BLaER1 (cell line): ENCODE measurements at regions not wholly inside any gene's neighbourhood (a gene's known extent, or its start where the extent isn't known, plus 50 kb on each side); places are given as distances from the start of the nearest gene placed in this dataset.

ENCODE experiments used
- H3K27ac ChIP-seq: shearing (Covaris generic); formaldehyde crosslinking; 2 replicates; pipeline ENCODE4 v1.8.1; 2022
- H3K27me3 ChIP-seq: shearing (Covaris generic); formaldehyde crosslinking; 2 replicates; pipeline ENCODE4 v1.8.1; 2022
- H3K36me3 ChIP-seq: shearing (Covaris generic); formaldehyde crosslinking; 2 replicates; pipeline ENCODE4 v1.8.1; 2022
- H3K4me1 ChIP-seq: shearing (Covaris generic); formaldehyde crosslinking; 2 replicates; pipeline ENCODE4 v1.8.1; 2022
- H3K4me2 ChIP-seq: shearing (Covaris generic); formaldehyde crosslinking; 2 replicates; pipeline ENCODE4 v1.8.1; 2022
- H3K4me3 ChIP-seq: shearing (Covaris generic); formaldehyde crosslinking; 2 replicates; pipeline ENCODE4 v1.8.1; 2022
- H3K9ac ChIP-seq: shearing (Covaris generic); formaldehyde crosslinking; 2 replicates; pipeline ENCODE4 v1.8.1; 2022
- H3K9me3 ChIP-seq: shearing (Covaris generic); formaldehyde crosslinking; 2 replicates; pipeline ENCODE4 v1.8.1; 2022
- H4K20me1 ChIP-seq: shearing (Covaris generic); formaldehyde crosslinking; 2 replicates; pipeline ENCODE4 v1.8.1; 2022
- Cebpa-rat ChIP-seq: shearing (Covaris generic); IDR thresholded peaks from 2 replicates; pipeline ENCODE4 v1.8.1; 2022

GRCh38 chr6:135129136-135129856 is 51.8 kb upstream of the MYB start:
- Histone ChIP-seq H4K20me1 (no peaks in the 10 kb centered on the region), H3K9ac (peak overlapping the region; percentile 35; the same call in 1 of the 2 replicates), H3K27me3 (no peaks in the 10 kb centered on the region), H3K4me2 (peak overlapping the region; percentile 68), H3K4me3 (no peak overlapping the region), H3K27ac (peak overlapping the region; percentile 77), H3K9me3 (peaks cover 25% of the 10 kb centered on the region), H3K36me3 (no peaks in the 10 kb centered on the region), H3K4me1 (peaks cover 35% of the 10 kb centered on the region)
- TF ChIP-seq Cebpa-rat, result no peak

GRCh38 chr6:135128268-135128914 is 52.7 kb upstream of the MYB start:
- Histone ChIP-seq H3K9ac (peak overlapping the region; percentile 35; the same call in 1 of the 2 replicates), H3K27me3 (no peaks in the 10 kb centered on the region)

GRCh38 chr6:135126729-135127128 is 54.4 kb upstream of the MYB start:
- peaks cover 38% of the 10 kb centered on the region for H3K4me1 ChIP-seq
- H3K9me3 ChIP-seq, result peaks cover 31% of the 10 kb centered on the region
- no peak for TF ChIP-seq Cebpa-rat
- H3K4me3 ChIP-seq, result no peak overlapping the region
- no peaks in the 10 kb centered on the region for H4K20me1 ChIP-seq
- H3K27me3 ChIP-seq, result no peaks in the 10 kb centered on the region
- H3K27ac ChIP-seq, result peak overlapping the region; percentile 20; the same call in 1 of the 2 replicates
- no peak overlapping the region for H3K9ac ChIP-seq
- no peaks in the 10 kb centered on the region for H3K36me3 ChIP-seq
- H3K4me2 ChIP-seq, result 0 out of 2 replicates have a peak overlapping the region, but pooled peaks have one; percentile 5

More at GRCh38 chr6:135128268-135128914, 52.7 kb upstream of the MYB start:
- Histone ChIP-seq H4K20me1 (no peaks in the 10 kb centered on the region), H3K36me3 (no peaks in the 10 kb centered on the region), H3K4me1 (peaks cover 35% of the 10 kb centered on the region), H3K4me3 (no peak overlapping the region), H3K9me3 (peaks cover 31% of the 10 kb centered on the region), H3K4me2 (peak overlapping the region; percentile 68), H3K27ac (peak overlapping the region; percentile 77)
- no peak for TF ChIP-seq Cebpa-rat

DNA sequence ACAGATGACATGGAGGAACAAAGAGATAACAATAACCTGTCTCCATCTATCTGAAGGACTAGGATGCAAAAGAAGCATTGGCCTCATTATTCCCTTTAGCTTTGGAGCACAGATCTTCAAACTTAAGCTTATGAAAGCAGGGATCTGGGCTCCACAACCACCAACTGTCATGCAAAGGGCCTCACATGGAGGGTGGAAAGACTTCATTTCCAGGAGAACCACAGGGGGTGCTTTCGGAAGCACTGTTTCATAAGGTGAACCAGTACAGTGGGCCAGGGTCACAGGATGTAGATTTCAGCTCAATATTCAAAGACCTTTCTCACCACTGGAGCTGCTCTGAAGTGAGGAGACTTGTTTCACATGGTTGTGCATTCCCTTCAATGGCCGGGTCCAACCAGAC is 55.1 kb upstream of the MYB start:
- Histone ChIP-seq H3K9ac (no peak overlapping the region), H4K20me1 (no peaks in the 10 kb centered on the region), H3K4me2 (no peak overlapping the region), H3K27me3 (no peaks in the 10 kb centered on the region), H3K27ac (peak overlapping the region; percentile 20; the same call in 1 of the 2 replicates), H3K4me1 (peaks cover 44% of the 10 kb centered on the region), H3K36me3 (no peaks in the 10 kb centered on the region), H3K4me3 (no peak overlapping the region), H3K9me3 (peaks cover 31% of the 10 kb centered on the region)
- no peak for TF ChIP-seq Cebpa-rat

- Histone ChIP-seq H3K36me3 (no peaks in the 10 kb centered on the region), H3K9me3 (peaks cover 25% of the 10 kb centered on the region), H3K27ac (no peak overlapping the region), H3K4me3 (no peak overlapping the region), H3K4me2 (0 out of 2 replicates have a peak overlapping the region, but pooled peaks have one; percentile 88), H3K9ac (no peak overlapping the region), H3K4me1 (peaks cover 61% of the 10 kb centered on the region), H4K20me1 (no peaks in the 10 kb centered on the region), H3K27me3 (no peaks in the 10 kb centered on the region)
- no peak for TF ChIP-seq Cebpa-rat
These were observed 59.7 kb upstream of the MYB start for GRCh38 chr6:135121434-135121833.

- peak overlapping the region; percentile 91 for H3K27ac ChIP-seq
- H3K4me2 ChIP-seq, result peak overlapping the region; percentile 88
- no peaks in the 10 kb centered on the region for H3K36me3 ChIP-seq
- H3K27me3 ChIP-seq, result no peaks in the 10 kb centered on the region
- H3K4me1 ChIP-seq, result peaks cover 86% of the 10 kb centered on the region
- no peak for TF ChIP-seq Cebpa-rat
- H4K20me1 ChIP-seq, result no peaks in the 10 kb centered on the region
- H3K4me3 ChIP-seq, result 0 out of 2 replicates have a peak overlapping the region, but pooled peaks have one; percentile 12
- peak overlapping the region; percentile 76 for H3K9ac ChIP-seq
- H3K9me3 ChIP-seq, result no peaks in the 10 kb centered on the region
These were observed 62.9 kb upstream of the MYB start for GRCh38 chr6:135118134-135118730.

DNA sequence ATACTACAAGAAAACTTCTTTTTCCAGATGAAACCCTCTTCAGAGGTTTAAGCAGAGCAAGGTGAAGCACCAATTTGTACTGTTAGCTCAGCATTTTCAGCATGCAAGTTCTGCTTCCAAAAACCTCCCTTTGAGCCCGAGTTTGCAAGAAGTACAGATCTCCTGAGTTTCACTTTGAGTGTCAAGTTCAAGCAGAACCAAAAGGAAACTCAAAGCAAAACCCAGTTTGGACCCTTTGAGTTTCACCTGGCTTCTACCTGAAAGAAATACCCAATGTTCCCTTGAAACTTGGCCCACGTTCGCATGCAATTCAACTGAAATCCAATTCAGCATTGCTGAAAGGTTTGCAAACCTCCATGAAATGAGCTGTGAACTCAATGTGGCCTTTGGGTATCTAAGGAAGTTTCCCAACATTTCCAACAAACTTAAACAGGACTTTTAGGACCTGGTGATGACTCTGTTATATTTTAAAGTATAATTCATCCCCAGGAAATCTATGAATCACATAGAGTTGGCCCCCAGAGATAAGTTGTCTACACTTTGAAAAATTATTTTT is 62.9 kb upstream of the HBS1L start:
- TF ChIP-seq Cebpa-rat, result no peak
- H3K4me2 ChIP-seq, result peak overlapping the region; percentile 88
- H3K4me3 ChIP-seq, result peak overlapping the region; percentile 54

DNA sequence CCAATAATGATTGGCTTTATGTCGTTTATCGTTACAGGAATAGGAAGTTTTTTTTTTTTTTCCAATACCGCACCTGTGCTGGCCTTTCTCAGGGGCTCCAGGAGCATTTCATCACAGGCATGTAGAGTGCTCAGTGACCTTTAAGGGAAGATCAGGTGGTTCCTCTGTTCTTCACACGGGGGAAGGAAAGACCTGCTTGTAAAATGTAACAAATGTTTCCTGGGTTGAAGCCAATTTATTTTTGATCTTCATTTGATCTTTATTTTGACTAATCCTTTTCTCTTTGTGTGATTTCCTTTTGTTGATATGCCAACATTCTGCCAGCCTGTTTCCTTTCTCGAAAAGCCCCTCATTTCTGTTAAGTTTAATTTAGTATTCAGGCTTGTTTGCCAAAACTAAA is 61.9 kb upstream of the HBS1L start:
- Histone ChIP-seq H3K27ac (peak overlapping the region; percentile 91), H3K27me3 (no peaks in the 10 kb centered on the region), H3K4me2 (peak overlapping the region; percentile 88), H3K9ac (peak overlapping the region; percentile 76), H3K4me3 (peak overlapping the region; percentile 54), H3K9me3 (no peaks in the 10 kb centered on the region), H3K4me1 (peaks cover 98% of the 10 kb centered on the region), H4K20me1 (no peaks in the 10 kb centered on the region), H3K36me3 (no peaks in the 10 kb centered on the region)
- no peak for TF ChIP-seq Cebpa-rat

More for the DNA sequence above, 62.9 kb upstream of the HBS1L start:
- Histone ChIP-seq H3K36me3 (no peaks in the 10 kb centered on the region), H3K9me3 (no peaks in the 10 kb centered on the region), H4K20me1 (no peaks in the 10 kb centered on the region), H3K4me1 (peaks cover 93% of the 10 kb centered on the region), H3K27me3 (no peaks in the 10 kb centered on the region), H3K9ac (peak overlapping the region; percentile 76), H3K27ac (peak overlapping the region; percentile 91)

- Histone ChIP-seq H3K36me3 (no peaks in the 10 kb centered on the region), H3K4me3 (peak overlapping the region; percentile 54), H3K9ac (peak overlapping the region; percentile 76), H3K27me3 (no peaks in the 10 kb centered on the region), H3K4me1 (peaks cover 98% of the 10 kb centered on the region), H4K20me1 (no peaks in the 10 kb centered on the region), H3K9me3 (no peaks in the 10 kb centered on the region), H3K4me2 (peak overlapping the region; percentile 88), H3K27ac (peak overlapping the region; percentile 91)
- TF ChIP-seq Cebpa-rat, result peak; percentile 47; the same call in 1 of the 2 replicates
These were observed 61.2 kb upstream of the HBS1L start for GRCh38 chr6:135115834-135116233.
